GM19240 (cell line): ENCODE measurements at regions not wholly inside any gene's neighbourhood (a gene's known extent, or its start where the extent isn't known, plus 50 kb on each side); places are given as distances from the start of the nearest gene placed in this dataset.

Experiments used
- DNase-seq: peaks from one replicate; pipeline ENCODE4 v3.0.0; 2011; ENCODE audit warnings: low spot score; ENCODE audit not compliant: insufficient read length

DNA sequence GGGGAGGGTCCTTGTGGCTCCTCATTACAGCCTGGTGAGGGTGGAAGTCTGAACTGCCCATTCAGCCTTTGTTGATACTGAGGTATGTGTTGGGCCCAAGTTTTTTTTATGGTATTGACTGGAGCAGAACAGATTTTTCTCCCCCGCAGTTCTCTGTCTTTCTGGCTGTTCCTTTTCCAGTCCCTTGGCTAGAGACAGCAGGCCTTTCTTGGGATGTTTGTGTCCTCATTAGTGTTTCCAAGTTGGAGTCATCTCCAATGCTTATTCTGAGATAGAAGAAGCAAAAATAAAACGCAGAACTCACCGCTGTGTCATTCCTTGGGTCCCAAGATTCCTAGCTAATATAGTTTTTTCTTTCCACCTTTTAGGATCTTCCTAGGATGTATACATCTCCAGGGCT is 193.3 kb downstream of the RAMP3 start:
- DNase-seq: no peak

DNA sequence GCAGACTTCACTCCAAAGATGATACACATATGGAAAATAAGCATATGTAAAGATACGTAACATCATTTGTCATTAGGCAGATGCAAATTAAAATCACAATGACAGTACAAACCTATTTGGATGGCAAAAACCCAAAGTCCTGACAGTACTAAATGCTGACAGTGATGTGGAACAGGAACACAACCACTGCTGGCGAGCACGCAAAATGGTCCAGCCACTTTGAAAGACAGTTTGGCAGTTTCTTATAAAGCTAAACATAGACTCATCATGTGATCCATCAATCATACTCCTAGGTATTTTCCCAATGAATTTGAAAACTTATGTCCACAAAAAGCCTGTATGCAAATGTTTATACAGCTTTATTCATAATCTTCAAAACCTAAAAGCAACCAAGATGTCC is 200.7 kb downstream of the RAMP3 start:
- no peak for DNase-seq

DNA sequence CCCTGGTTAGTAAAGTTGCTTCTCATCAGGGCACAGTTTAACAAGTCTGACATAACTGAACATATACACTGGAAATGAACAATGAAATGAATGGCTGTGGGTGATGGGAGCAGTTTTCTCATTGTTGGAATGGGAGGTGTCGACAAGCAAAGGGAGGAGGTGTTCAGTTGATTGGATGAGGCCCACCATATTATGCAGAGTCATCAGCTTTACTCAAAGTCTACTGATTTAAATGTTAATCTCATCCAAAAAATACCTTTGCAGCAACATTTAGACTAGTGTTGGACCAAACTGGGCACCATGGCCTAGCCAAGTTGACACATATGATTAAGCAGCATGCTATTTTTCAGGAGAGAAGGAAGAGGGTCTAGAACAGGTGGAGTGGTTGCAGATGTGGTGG is 201.7 kb downstream of the RAMP3 start:
- no peak for DNase-seq

DNA sequence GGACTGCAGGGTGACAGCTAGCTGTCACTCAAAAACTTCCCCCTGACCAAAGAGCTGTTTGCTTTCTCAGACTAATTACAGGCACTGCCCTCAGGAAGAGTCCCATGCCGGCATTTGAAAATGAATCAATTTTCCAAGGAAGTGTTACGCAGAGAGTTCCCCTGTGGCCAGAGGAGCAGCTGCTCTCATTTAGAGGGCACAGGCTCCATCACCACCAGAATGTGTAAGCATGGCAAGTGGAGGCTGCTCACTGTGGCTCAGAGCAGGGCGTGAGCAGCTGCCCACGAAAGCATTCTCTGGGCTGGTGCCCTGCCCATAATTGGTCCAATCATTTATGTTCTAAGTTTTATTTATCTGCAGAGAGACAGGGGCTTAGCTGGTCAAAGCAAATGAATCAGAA is 202.2 kb downstream of the RAMP3 start:
- no peak for DNase-seq

DNA sequence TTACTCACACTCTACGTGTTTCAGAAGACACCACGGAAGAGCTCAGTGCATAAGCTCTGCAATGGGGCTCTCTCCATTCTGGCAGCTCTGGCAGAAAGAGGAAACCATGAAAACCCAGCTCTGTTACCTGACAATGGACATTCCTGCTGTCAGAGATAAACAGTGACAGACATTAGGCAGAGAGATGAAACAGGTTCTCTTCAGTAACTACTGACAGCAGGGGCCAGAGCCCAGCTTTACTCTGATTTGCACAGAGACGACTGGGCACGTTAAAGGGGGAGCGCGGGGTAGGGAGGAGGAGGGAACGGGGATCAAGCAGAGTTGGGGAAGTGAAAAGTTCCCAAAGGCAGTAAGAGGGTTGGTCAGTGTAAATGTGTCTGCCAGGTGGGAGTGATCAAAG is 206.1 kb downstream of the RAMP3 start:
- DNase-seq: no peak

DNA sequence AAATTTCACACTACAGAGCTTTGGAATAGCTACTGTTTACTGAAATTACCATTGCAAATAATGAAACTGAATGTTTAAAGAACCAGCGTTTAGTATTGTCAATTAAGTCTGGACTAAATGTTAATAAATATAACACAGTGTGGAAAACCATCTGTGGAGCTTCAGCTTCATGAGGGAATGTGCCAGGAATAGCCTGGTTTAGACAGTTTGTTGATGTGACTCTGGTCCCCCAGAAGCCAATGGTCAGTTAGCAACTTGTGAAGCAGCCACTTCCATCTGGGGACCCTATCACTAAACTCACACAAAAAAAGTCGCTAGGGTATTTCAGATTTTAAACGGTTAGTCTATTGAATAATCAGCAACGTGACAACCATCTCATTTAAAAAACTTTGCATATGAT is 207.8 kb downstream of the RAMP3 start:
- no peak for DNase-seq

DNA sequence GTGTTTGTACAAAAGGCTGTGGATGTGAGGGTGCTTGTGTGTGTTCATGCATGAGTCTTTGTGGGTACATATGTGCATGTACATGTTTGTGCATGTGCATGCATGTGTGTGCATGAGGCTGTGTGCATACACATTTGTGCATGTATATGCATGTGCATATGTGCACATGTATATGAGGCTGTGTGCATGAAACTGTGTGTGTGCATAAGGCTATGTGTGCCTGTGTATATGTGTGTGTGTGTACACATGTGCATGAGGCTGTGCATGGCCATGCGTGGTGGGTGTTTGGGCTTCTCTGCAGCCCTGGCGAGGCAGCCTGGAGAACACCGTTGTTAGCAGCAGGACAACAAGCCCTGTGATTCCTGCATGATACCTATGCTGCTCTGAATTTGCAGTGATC is 207.7 kb upstream of the ADCY1 start:
- no peak for DNase-seq

DNA sequence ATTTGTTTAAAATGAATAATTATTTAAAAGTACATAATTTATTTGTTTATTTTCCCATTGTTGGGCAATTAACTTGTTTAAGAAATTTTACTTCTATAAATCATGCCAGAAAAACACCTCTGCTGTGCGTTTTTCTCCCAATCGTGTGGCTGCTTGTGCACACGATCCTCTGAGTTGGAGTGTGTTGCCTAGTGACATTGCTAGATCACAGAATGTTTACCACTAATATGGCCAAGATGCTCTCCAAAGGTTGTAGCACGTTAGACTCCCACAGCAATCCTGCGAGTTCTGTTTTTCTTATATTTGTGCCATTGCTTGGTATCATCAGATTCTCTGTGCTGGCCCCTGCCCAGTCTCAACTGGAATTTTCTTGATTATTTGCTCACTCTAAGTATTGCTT is 207.1 kb upstream of the ADCY1 start:
- no peak for DNase-seq

DNA sequence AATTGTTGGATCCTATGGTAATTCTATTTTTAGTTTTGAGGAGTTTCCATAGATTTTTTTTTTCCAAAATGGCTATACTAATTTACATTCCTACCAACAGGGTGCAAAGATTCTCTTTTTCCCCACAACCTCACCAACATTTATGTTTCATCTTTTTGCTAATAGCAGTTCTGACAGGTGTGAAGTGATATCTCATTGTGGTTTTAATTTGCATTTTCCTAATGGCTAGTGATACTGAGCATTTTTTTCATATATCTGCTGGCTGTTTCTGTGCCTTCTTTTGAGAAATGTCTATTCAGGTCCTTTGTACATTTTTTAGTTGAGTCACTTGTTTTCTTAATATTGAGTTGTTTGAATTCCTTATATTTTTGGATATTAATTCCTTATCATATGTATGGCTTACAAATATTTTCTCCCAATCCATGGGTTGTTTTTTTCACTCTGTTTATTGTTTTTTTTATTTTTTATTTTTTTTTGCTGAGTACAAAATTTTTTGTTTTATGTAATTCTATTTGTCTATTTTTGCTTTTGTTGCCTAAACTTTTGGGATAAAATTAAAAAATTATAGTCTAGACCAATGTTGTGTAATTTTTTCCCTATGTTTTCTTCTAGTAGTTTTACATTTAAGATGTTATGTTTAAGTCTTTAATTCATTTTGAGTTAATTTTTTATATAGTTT is 205.9 kb upstream of the ADCY1 start:
- DNase-seq: no peak

DNA sequence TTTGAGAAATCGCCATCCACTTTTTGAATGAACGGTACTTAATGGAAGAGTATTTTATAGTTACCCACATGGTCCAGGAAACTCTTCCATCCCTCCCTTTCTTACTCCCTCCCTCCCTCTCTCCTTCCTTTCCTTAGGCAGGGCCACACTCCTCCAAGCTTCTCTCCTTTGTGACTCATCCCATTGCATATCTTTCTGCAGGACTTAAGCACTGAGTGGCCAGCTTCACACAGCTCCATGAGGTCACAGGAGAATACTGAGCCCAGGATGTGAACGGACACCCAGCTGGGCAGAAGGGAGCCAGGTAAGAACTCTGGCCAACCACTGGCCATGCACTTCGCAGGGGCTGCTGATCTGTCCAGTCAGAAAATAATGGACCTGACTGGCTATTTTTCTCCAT is 189.7 kb upstream of the ADCY1 start:
- DNase-seq: no peak

DNA sequence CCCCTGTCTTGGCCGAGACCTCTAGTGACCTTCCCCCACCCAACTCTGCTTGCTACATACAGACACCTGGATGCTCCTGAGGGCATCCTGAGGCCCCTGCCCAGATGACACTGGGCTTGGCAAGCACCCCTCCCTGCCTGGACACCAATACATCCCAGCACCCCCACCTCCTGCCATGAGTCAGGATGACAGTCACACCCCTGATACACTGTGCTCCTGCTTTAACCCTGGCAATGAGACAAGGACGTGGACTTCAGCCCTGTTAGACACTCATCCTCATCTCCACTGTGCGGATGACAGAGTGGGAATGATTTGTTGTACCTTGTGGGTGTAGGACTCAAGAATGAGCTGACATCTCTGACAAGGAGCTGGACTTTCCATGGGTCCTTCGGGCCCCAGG is 186.3 kb upstream of the ADCY1 start:
- DNase-seq: no peak

DNA sequence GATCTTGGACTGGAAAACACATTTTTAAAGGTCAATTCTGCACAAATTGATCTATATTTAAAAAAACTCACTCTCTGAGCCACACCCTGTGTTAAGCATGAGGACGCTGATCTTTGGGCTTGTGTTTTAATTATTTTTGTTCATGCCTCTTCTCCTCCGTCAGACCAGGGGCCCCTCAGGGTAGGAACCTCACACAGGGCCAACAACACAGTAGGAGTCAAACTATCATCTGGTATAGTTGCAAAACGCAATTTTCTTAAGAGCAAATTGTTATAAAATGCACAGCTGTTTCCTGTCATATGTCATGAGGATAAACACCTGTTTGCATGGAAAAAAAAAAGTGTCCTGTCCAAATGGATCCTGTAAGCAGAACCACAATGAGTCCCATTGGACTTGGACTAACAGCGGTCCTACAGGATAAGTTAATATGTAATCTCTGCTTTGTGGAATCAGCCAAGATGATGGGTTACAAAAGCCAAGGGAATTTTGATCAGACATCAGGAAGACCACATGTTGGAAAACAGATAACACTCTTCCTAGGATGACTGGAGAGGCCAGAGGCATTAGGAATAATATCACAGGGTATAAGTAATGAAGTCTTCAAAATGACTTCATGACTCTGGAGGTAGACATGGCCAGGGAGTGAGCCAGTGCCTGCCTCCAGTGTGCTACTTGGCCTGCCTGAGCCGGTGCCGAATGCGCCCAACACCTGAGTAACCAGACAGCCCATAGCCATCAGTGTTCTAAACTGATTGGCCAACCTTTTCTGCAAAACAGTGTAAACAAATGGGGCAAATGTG is 184.9 kb upstream of the ADCY1 start:
- no peak for DNase-seq

DNA sequence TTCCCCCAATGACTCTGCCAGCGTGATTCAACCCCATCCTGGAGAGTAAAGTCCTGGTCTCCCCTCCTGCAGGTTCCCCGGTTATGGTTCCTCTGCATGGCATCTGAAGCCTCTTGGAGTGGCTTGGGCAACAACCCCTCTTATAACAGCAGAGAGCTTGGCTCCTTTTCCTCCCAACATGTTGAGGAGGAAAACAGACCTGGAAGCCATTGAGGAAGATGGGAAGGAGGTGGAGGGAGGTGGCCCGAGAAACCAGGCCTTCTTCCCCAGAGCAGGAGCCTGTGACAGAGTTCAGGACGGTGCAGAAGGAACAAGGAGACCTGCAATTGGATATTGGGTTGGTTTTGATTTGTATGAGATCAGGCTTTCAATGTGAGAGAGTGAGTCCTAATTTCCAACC is 184.0 kb upstream of the ADCY1 start:
- no peak for DNase-seq

DNA sequence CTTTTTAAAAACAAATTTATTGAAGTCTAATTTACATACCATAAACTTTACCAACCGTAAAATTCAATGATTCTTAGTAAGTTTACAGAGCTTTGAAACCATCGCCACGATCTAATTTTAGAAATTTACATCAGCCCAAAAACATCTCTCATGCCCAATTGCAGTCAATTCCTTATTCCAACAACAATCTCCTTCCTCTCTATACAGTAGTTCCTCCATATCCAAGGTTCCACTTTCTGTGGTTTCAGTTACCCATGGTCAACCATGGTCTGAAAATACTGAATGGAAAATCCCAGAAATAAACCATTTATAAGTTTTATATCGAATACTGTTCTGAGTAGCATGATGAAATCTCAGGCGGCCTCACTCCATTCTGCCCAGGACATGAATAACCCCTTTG is 183.4 kb upstream of the ADCY1 start:
- DNase-seq: no peak

DNA sequence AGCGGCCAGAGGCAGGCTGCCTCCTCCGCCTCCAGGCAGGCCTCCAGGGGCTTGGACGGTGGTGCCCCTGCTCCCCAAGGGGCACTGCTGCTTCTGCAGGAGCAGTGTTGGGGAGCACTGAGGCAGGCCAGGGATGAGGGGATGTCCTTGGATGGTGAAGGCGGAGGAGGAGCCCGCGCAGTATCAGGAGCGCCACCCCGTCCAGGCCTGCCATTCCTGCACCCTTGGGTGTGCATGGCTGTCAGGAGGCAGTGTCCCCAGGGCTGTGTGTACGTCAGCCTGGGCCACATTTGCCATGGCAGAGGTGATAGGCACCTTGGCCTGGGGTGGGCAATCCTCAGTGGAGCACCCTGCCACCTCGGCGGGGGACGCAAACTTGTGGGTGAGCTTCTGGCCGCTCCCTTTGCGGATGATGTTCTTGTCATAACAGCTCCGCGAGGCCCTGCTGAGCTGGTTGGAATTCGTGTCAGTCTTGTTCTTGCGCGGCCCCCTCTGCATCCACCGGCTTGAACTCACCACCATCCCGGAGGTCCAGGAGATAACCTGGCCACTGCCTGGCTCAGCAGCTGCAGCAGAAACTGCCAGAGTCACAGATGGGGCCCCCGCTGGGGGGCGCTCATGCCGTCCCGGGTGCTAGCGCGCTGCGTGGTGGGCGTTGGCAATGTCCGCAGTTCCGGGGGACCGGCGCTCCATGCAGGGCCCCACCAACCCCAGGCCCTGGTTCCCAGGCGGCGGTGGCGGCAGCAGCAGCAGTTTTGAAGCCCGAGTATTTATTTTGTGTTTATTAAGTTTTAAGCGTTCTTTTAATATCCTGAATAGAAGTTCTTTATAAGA is 182.3 kb upstream of the ADCY1 start:
- DNase-seq: no peak

DNA sequence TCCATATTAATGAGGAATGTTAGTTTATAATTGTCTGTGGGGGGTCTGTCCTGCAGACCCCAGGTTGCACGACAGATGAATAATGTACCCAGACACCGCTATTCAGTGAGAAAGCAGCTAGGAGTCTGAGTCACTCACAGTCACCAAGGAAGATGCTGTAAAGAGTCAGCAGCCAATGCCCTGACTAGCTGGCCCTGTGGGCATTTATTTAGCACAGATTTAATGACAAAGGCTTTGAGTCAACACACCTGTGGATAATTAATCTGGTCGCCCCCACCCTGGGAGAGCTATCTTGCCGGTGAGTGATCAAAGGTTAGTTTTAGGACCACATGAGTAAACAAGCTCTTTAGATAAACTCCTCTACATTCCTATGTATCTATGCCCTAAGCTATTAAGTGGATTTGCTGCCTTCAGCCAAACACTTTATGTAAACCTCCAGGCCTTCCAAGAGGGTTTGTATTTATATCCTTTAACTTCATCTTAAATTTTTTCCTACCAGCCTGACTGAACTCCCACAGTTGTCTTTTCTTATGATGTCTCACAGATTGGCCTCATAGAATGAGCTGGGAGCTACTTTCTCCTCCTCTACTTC is 180.0 kb upstream of the ADCY1 start:
- DNase-seq: no peak

DNA sequence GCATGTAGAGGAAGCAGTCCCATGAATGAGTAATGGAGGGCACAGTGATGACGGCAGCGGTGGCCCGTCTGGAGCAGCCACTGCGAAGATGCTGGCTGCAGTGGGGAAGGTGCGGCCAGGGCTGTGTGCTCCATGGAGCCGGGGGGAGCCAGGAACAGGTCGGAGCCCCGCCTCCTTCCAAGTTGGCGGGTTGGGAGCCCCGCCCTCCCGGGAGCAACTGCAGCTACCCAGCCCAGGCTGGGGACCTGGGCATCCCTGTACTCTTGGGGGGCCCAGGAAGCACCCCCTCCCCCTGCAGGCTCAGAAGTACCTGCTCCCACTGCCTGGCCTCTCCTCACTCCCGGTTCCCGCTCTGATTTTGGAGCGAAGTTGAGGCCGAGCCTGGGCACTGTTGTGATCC is 175.1 kb upstream of the ADCY1 start:
- no peak for DNase-seq

DNA sequence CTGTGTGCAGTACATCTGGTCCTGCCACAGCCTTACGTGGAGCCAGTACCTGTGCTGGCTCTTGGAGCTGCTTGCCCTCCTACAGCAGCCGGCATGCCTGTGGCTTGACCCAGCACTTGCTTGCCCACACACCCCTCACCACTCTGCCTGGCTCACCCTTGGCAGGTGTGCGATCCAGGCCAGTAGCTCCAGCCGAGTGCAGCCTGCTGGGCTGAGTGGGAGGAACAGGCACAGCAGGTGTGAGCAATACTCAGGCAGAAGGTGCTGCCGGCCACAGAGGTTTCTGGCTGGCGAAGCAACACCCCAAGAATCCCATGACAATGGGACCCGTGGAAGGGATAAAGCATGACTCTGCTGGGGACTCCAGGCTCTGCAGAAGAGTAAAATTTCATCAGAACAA is 173.5 kb upstream of the ADCY1 start:
- DNase-seq: no peak

DNA sequence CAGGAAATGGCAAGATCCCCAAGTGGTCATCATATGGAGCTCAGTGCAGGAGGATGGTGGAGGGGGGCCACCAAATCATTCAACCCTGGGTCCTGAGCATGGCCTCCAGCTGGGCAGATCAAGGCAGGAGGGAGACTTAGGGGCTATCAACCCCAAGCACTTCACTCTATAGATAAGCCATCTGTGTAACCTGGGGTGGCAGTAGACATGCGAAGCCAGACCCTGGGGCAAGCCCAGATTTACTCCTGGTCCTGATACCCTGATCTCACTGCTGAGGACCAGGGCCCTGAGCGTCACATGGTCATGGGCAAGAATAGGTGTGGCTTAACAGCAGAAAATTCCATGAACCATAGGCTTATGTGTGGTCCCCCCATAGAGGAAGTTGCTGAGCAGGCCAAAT is 173.0 kb upstream of the ADCY1 start:
- no peak for DNase-seq

DNA sequence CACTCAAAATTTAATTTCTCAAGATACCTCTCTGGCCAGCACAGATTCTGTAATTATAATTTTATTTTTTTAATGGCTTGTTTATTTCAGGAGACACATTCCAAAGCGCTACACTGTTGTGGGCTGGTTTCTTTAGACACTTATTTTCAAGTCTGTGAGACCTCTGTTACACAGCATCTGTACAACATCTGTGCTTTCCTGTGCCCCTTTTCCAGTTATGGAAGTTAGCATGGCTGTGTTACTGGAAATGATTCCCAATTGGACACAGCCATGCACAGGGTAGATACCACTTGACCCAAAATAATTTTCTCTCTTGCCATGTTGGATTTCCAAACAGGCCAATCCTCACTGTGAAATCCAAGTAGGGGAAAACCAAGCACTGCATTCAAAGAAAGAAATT is 172.3 kb upstream of the ADCY1 start:
- no peak for DNase-seq

DNA sequence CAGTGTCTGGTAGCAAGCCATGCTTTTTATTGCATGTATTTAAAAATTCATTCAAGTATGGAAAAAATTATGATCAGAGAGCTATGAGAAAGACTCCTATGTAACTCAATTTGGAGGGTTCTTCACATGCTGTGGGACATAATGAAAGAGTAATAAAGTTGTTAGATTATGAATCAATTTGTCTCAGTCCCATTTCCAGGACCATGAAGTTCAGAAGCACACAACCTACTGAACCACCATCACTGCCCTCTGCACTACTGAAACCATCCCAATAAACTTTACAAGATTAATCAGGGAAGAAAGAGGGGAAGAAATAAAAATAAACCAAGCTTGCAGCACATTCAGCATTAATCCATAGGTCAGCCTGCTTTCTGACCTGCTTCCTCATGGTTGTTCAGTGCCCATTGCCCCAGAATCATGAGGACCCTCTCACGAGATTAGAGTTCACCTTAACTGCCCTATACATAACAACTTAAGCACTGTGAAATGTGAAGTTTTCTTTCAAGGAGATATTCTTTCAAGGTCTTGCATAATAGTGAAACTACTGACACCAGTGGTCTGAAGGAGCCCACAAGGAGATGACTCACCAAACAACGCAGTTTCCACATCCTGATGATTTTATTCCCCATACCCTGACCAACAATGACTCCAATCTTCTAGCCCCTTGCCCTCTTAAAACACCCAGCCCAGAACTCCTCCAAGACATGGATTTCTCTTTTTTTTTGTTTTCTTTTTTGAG is 171.5 kb upstream of the ADCY1 start:
- DNase-seq: no peak
